ENCODE measurements at regions not wholly inside any gene's neighbourhood (a gene's known extent, or its start where the extent isn't known, plus 50 kb on each side); places are given as distances from the start of the nearest gene placed in this dataset.
A peak's percentile ranks its signal among the peaks of the same experiment; 100 is the strongest.

DNA sequence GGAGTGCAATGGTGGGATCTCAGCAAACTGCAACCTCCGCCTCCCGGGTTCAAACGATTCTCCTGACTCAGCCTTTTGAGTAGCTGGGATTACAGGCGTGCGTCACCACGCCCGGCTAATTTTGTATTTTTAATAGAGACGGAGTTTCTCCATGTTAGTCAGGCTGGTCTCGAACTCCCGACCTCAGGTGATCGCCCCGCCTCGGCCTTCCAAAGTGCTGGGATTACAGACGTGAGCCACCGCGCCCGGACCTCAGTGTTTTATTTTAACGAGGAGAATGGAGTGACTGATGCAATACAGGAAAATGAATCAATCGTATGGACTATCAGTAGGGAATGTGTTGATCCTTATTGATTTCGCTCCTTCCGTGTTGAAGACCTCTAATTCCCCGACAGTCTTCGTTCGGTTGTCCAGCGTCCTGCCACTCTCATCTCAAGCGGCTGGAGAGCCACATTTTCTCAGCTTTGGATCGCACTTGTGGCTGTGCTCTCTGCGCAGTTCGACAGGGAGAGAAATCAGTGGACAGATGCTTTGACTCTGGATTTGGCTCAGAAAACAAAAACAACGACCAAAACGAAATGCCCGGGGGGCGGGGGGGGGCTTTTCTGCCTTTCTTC lies 166.2 kb downstream of the TRIM27 start:
- no peak for TF ChIP-seq EP300 (IDR thresholded peaks at IDR 0.05)
- TF ChIP-seq, protein P1, sequence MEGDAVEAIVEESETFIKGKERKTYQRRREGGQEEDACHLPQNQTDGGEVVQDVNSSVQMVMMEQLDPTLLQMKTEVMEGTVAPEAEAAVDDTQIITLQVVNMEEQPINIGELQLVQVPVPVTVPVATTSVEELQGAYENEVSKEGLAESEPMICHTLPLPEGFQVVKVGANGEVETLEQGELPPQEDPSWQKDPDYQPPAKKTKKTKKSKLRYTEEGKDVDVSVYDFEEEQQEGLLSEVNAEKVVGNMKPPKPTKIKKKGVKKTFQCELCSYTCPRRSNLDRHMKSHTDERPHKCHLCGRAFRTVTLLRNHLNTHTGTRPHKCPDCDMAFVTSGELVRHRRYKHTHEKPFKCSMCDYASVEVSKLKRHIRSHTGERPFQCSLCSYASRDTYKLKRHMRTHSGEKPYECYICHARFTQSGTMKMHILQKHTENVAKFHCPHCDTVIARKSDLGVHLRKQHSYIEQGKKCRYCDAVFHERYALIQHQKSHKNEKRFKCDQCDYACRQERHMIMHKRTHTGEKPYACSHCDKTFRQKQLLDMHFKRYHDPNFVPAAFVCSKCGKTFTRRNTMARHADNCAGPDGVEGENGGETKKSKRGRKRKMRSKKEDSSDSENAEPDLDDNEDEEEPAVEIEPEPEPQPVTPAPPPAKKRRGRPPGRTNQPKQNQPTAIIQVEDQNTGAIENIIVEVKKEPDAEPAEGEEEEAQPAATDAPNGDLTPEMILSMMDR (IDR thresholded peaks at IDR 0.05): no peak
- TF ChIP-seq POLR2A (IDR thresholded peaks at IDR 0.05): no peak
- Histone ChIP-seq H3K36me3 (no peaks in the 10 kb centered on the region), H3K27ac (peak overlapping the region in 1 of 2 donors; percentile 27), H3K9me3 (no peaks in the 10 kb centered on the region), H3K4me1 (ENCODE audit: insufficient read depth) (no peaks in the 10 kb centered on the region), H3K4me3 (no peak overlapping the region), H3K27me3 (no peaks in the 10 kb centered on the region)
- WGBS, 3 donors: 52 to 62% (median 58%) methylated on average over 33 of the region's 33 CpGs
- no peak for DNase-seq
- intact Hi-C loops (cut with DNase I): no loop called here

GRCh38 chr6:28758046-28758817 lies 165.6 kb downstream of the TRIM27 start:
- DNase-seq: peak in 4 of 5 donors; percentile 48 to 65 (median 60)
- 24 to 42% (median 34%) methylated on average over 19 of the region's 19 CpGs for WGBS, 3 donors
- peak overlapping the region in 1 of 2 donors; percentile 27 for H3K27ac ChIP-seq
- H3K4me3 ChIP-seq: no peak overlapping the region
- intact Hi-C loops (cut with DNase I): no loop called here
- TF ChIP-seq EP300 (IDR thresholded peaks at IDR 0.05): no peak
- TF ChIP-seq, protein P1 (IDR thresholded peaks at IDR 0.05): no peak
- no peaks in the 10 kb centered on the region for H3K4me1 ChIP-seq (ENCODE audit: insufficient read depth)
- H3K9me3 ChIP-seq: no peaks in the 10 kb centered on the region
- H3K27me3 ChIP-seq: no peaks in the 10 kb centered on the region
- no peaks in the 10 kb centered on the region for H3K36me3 ChIP-seq

DNA sequence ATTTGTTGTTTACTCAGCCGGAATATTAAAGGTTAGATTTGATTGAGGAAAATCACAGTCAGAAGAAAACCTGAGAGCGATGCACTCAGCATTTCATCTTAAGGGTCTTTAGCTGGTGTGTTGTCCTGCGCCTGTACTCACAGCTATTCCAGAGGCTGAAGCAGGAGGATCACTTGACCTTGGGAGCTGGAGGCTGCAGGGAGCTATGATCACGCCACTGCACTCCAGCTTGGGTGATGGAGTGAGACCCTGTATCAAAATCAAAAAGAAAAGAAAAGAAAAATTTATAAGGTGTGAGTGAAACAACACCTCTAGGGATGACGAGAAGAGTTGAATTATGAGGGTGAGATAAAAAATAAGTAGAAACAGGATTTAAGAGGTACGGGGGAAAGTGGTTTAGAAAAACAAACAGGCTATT lies 165.0 kb downstream of the TRIM27 start:
- Histone ChIP-seq H3K36me3 (no peaks in the 10 kb centered on the region), H3K27ac (peak overlapping the region in 1 of 2 donors; percentile 27), H3K9me3 (no peaks in the 10 kb centered on the region), H3K4me3 (no peak overlapping the region), H3K4me1 (ENCODE audit: insufficient read depth) (no peaks in the 10 kb centered on the region), H3K27me3 (no peaks in the 10 kb centered on the region)
- whole genome bisulfite sequencing, 3 donors: 52 to 57% (median 53%) methylated on average over 6 of the region's 6 CpGs
- TF ChIP-seq POLR2A (IDR thresholded peaks at IDR 0.05) (no peak), EP300 (IDR thresholded peaks at IDR 0.05) (no peak)
- TF ChIP-seq, protein P1 (IDR thresholded peaks at IDR 0.05): no peak
- intact Hi-C loops (cut with DNase I): no loop called here
- no peak for DNase-seq

DNA sequence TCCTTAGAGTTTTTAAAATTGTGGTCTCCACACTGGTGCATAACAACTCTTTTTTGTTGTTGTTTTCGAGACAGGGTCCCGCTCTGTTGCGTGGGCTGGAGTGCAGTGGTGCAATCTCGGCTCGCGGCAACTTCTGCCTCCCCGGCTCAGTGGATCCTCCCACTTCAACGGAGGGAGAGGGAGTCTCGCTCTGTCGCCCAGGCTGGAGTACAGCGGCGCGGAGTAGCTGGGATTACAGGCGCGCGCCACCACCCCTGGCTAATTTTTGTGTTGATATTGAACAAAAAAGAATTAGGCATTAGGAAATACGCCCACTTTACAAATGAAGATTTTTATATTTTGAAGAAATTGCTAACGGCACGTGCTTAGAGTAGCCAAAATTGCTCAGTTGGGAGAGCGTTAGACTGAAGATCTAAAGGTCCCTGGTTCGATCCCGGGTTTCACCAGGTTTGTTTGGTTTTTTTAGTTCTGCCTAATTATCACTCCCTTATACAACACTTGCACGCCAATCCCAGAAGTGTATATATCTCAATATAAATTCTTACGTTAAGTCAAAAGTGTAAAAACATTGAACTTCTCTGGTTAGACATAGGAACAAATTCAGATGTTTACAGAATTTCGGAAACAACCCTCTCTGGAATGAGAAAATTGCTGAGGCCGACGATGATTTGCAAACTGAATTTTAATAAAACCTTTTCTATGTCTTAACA lies 159.6 kb downstream of the TRIM27 start:
- WGBS, 3 donors: 57 to 66% (median 63%) methylated on average over 27 of the region's 27 CpGs
- intact Hi-C loops (cut with DNase I): no loop called here
- Histone ChIP-seq H3K27me3 (no peaks in the 10 kb centered on the region), H3K36me3 (no peaks in the 10 kb centered on the region), H3K4me3 (no peak overlapping the region), H3K27ac (no peak overlapping the region), H3K9me3 (peaks cover 0 to 11% of the 10 kb centered on the region in 2 donors), H3K4me1 (ENCODE audit: insufficient read depth) (no peaks in the 10 kb centered on the region)
- DNase-seq: no peak
- TF ChIP-seq, protein P1 (IDR thresholded peaks at IDR 0.05): no peak
- TF ChIP-seq EP300 (IDR thresholded peaks at IDR 0.05) (no peak), POLR2A (IDR thresholded peaks at IDR 0.05) (no peak)

Data from ovary (tissue), 7 donors.